ENCODE measurements at regions not wholly inside any gene's neighbourhood (a gene's known extent, or its start where the extent isn't known, plus 50 kb on each side); places are given as distances from the start of the nearest gene placed in this dataset.

DNA sequence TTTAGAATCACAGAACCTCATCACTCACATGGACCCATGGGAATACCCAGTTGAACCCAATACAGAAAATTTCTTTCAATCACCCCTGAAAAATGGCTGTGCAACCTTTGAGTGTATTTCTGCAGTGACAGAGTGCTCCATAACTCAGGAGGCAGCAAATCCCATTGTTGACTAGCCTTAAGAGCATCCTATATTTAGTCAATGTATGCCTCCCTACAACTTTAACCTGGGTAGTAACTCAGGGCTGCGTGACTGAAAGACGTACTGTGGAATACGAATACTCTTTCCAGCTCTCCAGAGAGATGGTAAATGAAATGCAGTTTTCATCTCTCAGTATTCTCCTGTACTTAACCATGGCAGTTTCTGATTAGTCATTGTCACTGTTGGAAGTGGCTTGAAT, 573.0 kb upstream of the POM121L12 start:
- TF ChIP-seq, protein P1, sequence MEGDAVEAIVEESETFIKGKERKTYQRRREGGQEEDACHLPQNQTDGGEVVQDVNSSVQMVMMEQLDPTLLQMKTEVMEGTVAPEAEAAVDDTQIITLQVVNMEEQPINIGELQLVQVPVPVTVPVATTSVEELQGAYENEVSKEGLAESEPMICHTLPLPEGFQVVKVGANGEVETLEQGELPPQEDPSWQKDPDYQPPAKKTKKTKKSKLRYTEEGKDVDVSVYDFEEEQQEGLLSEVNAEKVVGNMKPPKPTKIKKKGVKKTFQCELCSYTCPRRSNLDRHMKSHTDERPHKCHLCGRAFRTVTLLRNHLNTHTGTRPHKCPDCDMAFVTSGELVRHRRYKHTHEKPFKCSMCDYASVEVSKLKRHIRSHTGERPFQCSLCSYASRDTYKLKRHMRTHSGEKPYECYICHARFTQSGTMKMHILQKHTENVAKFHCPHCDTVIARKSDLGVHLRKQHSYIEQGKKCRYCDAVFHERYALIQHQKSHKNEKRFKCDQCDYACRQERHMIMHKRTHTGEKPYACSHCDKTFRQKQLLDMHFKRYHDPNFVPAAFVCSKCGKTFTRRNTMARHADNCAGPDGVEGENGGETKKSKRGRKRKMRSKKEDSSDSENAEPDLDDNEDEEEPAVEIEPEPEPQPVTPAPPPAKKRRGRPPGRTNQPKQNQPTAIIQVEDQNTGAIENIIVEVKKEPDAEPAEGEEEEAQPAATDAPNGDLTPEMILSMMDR (IDR thresholded peaks at IDR 0.05): no peak
- no peaks in the 10 kb centered on the region for H3K9me3 ChIP-seq
- no peak overlapping the region for H3K4me3 ChIP-seq
- no peak for DNase-seq
- no peaks in the 10 kb centered on the region for H3K27me3 ChIP-seq
- intact Hi-C loops (cut with DNase I; ENCODE audit: low total_unique reads): no loop called here
- no peak overlapping the region for H3K27ac ChIP-seq
- no peaks in the 10 kb centered on the region for H3K36me3 ChIP-seq
- H3K4me1 ChIP-seq: no peaks in the 10 kb centered on the region

DNA sequence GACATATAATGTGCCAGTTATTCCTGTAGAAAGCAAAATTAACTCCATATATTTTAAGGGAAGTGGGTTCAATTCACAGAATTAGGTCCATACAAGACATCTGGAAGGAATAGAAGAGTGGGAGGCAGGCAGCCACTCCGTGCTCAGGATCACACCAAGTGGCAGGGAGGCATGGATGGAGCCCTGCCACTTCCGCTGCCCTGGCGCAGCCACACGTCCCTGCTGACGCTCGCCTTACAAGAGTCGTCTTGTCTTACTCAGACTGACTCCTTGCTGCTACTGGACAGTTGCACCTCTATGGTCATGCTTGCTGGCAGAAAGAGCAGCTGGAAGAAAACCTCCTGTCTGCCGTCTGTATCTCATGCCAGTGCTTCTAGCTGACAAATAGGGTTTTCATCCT, 579.9 kb upstream of the POM121L12 start:
- no peaks in the 10 kb centered on the region for H3K36me3 ChIP-seq
- H3K4me3 ChIP-seq: no peak overlapping the region
- no peaks in the 10 kb centered on the region for H3K4me1 ChIP-seq
- H3K27me3 ChIP-seq: no peaks in the 10 kb centered on the region
- TF ChIP-seq, protein P1 (IDR thresholded peaks at IDR 0.05): no peak
- DNase-seq: no peak
- H3K9me3 ChIP-seq: peaks cover 0 to 5% (median 0%) of the 10 kb centered on the region in 3 donors
- no peak overlapping the region for H3K27ac ChIP-seq
- intact Hi-C loops (cut with DNase I; ENCODE audit: low total_unique reads): no loop called here

GRCh38 chr7:52450816-52451215, 584.6 kb upstream of the POM121L12 start:
- H3K4me1 ChIP-seq: no peaks in the 10 kb centered on the region
- no peak for DNase-seq
- TF ChIP-seq, protein P1 (IDR thresholded peaks at IDR 0.05): no peak
- no peak overlapping the region for H3K27ac ChIP-seq
- no peaks in the 10 kb centered on the region for H3K36me3 ChIP-seq
- no peak overlapping the region for H3K4me3 ChIP-seq
- intact Hi-C loops (cut with DNase I; ENCODE audit: low total_unique reads): no loop called here
- no peaks in the 10 kb centered on the region for H3K27me3 ChIP-seq
- H3K9me3 ChIP-seq: peaks cover 0 to 4% (median 0%) of the 10 kb centered on the region in 3 donors

DNA sequence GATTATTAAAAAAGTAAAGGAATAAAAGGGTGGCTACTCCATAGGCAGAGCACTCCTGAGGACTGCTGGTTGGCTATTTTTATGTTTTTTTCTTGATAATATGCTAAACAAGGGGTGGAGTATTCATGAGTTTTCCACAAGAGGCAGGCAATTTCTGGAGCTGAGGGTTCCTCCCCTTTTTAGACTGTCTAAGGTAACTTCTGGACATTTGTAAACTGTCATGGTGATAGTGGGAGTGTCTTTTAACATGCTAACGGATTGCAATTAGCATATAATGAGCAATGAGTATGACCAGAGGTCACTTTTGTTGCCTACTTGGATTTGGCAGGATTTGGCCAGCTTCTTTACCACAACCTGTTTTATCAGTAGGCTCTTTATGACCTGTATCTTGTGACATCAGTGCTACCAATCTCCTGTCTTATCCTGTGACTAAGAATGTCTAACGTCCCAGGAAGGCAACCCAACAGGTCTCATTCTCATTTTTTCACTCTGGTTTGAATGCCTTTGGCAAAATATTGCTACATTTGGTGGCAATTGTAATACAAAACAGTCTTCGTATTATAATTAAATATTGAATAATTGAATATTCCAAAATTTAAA, 587.8 kb upstream of the POM121L12 start:
- H3K36me3 ChIP-seq: no peaks in the 10 kb centered on the region
- no peak overlapping the region for H3K4me3 ChIP-seq
- no peaks in the 10 kb centered on the region for H3K27me3 ChIP-seq
- intact Hi-C loops (cut with DNase I; ENCODE audit: low total_unique reads): no loop called here
- H3K4me1 ChIP-seq: no peaks in the 10 kb centered on the region
- no peak for DNase-seq
- no peak overlapping the region for H3K27ac ChIP-seq
- TF ChIP-seq, protein P1 (IDR thresholded peaks at IDR 0.05): no peak
- H3K9me3 ChIP-seq: no peaks in the 10 kb centered on the region

- Histone ChIP-seq H3K4me3 (no peak overlapping the region), H3K9me3 (no peaks in the 10 kb centered on the region), H3K27ac (no peak overlapping the region), H3K27me3 (no peaks in the 10 kb centered on the region), H3K4me1 (no peaks in the 10 kb centered on the region), H3K36me3 (no peaks in the 10 kb centered on the region)
- TF ChIP-seq, protein P1 (IDR thresholded peaks at IDR 0.05): no peak
- DNase-seq: no peak
- intact Hi-C loops (cut with DNase I; ENCODE audit: low total_unique reads): no loop called here
Measured at GRCh38 chr7:52436278-52436677, 599.2 kb upstream of the POM121L12 start.

Measured in tibial artery (tissue), 4 donors.